Suprapubic skin (tissue), 4 donors: ENCODE measurements at regions not wholly inside any gene's neighbourhood (a gene's known extent, or its start where the extent isn't known, plus 50 kb on each side); places are given as distances from the start of the nearest gene placed in this dataset.

Experiments
- CTCF ChIP-seq, 2 donors: fragments of 200-600 bp in 1 of 2; fragments of 450-650 bp in 1 of 2; sonication (generic) in 1 of 2; IDR thresholded peaks; one replicate each; pipeline ENCODE4 v1.5.1; 2016 to 2019; ENCODE audit warnings: antibody characterized with exemption in 2 of 2, mild to moderate bottlenecking in 1 of 2, moderate library complexity in 1 of 2
- EP300 ChIP-seq: sonication (generic); formaldehyde crosslinking; IDR thresholded peaks from one replicate; pipeline ENCODE4 v1.6.1; 2017; ENCODE audit warnings: antibody characterized with exemption
- POLR2AphosphoS5 ChIP-seq, 3 donors: sonication (generic); formaldehyde crosslinking; IDR thresholded peaks; one replicate each; pipeline ENCODE4 v1.6.1; 2017; ENCODE audit warnings: antibody characterized with exemption in 3 of 3

GRCh38 chr3:159771865-159772611, 216.6 kb upstream of the IL12A start:
- TF ChIP-seq CTCF (IDR thresholded peaks at IDR 0.05) (no peak), EP300 (no peak), POLR2AphosphoS5 (IDR thresholded peaks at IDR 0.05) (no peak)
